ENCODE measurements at regions not wholly inside any gene's neighbourhood (a gene's known extent, or its start where the extent isn't known, plus 50 kb on each side); places are given as distances from the start of the nearest gene placed in this dataset.

DNA sequence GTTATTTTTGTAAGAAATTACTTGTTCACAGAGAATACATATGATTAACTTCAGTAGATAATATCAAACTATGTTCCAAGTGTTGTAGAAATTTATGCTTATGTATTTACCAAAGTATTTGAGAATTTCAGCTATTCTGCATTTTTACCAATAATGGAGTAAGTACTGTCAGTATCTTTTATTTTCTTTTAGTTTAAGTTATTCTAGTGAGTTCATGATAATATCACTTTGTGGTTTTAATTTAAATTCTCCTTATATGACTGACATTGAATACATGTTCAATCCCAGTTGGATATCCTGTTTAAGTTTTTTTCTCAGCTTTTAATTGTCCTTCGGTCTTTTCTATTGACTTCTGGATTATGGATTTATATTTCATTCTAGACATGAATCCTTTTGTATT, 1024.6 kb downstream of the EFNA5 start:
- H3K4me1 Mint-ChIP-seq (ENCODE audit: unreplicated experiment) = no peaks in the 10 kb centered on the region
- no peaks in the 10 kb centered on the region for H3K9me3 Mint-ChIP-seq (ENCODE audit: unreplicated experiment)
- TF ChIP-seq, protein P1, sequence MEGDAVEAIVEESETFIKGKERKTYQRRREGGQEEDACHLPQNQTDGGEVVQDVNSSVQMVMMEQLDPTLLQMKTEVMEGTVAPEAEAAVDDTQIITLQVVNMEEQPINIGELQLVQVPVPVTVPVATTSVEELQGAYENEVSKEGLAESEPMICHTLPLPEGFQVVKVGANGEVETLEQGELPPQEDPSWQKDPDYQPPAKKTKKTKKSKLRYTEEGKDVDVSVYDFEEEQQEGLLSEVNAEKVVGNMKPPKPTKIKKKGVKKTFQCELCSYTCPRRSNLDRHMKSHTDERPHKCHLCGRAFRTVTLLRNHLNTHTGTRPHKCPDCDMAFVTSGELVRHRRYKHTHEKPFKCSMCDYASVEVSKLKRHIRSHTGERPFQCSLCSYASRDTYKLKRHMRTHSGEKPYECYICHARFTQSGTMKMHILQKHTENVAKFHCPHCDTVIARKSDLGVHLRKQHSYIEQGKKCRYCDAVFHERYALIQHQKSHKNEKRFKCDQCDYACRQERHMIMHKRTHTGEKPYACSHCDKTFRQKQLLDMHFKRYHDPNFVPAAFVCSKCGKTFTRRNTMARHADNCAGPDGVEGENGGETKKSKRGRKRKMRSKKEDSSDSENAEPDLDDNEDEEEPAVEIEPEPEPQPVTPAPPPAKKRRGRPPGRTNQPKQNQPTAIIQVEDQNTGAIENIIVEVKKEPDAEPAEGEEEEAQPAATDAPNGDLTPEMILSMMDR (IDR thresholded peaks at IDR 0.05; ENCODE audit: unreplicated experiment) = no peak
- no peak for DNase-seq (ENCODE audit: low spot score)
- H3K27ac Mint-ChIP-seq (ENCODE audit: unreplicated experiment) = no peak overlapping the region
- H3K27me3 Mint-ChIP-seq (ENCODE audit: unreplicated experiment) = no peaks in the 10 kb centered on the region
- no peaks in the 10 kb centered on the region for H3K36me3 Mint-ChIP-seq (ENCODE audit: low read depth, unreplicated experiment)
- no peak overlapping the region for H3K4me3 Mint-ChIP-seq (ENCODE audit: unreplicated experiment)

DNA sequence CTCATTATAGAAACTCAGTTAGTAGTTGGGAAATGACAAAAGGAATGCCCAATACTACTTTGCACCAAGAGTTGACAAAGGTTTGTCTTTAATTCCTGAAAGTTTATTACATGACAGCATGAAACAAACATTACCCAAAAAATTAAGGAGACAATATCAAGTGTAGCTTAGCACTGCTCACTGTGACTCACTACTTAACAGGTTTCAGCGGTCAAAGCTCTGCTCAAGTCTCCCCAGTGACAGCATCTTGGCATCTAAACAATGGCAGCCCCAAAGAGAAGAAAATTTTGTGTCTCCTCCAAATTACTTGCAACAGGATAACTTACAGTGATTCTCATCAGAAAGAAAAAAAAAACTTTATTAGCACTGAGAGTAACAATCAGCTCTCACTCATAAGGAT, 1030.2 kb downstream of the EFNA5 start:
- H3K9me3 Mint-ChIP-seq (ENCODE audit: unreplicated experiment) = no peaks in the 10 kb centered on the region
- TF ChIP-seq, protein P1 (IDR thresholded peaks at IDR 0.05; ENCODE audit: unreplicated experiment) = no peak
- no peaks in the 10 kb centered on the region for H3K36me3 Mint-ChIP-seq (ENCODE audit: low read depth, unreplicated experiment)
- no peak overlapping the region for H3K27ac Mint-ChIP-seq (ENCODE audit: unreplicated experiment)
- no peak for DNase-seq (ENCODE audit: low spot score)
- no peaks in the 10 kb centered on the region for H3K4me1 Mint-ChIP-seq (ENCODE audit: unreplicated experiment)
- H3K4me3 Mint-ChIP-seq (ENCODE audit: unreplicated experiment) = no peak overlapping the region
- H3K27me3 Mint-ChIP-seq (ENCODE audit: unreplicated experiment) = no peaks in the 10 kb centered on the region

DNA sequence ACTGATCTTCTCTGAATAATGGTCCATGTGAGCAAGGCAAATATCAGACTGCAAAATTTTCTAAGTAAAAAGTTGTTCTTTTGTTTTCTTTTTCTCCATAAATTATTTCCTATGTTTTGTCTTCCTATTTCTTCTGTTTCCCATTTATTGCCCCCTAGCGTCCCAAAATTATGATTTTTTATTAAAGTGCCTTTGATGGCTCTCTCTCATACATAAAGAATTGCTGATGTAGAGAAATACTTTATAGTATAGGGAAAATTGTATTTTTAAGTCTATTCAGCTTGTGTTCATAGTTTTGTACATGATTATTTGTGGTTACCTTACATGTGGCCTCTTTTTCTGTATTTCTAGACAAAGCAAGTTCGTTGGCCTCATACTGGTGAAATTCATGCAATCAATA, 1031.2 kb downstream of the EFNA5 start:
- no peaks in the 10 kb centered on the region for H3K9me3 Mint-ChIP-seq (ENCODE audit: unreplicated experiment)
- H3K27me3 Mint-ChIP-seq (ENCODE audit: unreplicated experiment) = no peaks in the 10 kb centered on the region
- DNase-seq (ENCODE audit: low spot score) = no peak
- no peaks in the 10 kb centered on the region for H3K36me3 Mint-ChIP-seq (ENCODE audit: low read depth, unreplicated experiment)
- H3K27ac Mint-ChIP-seq (ENCODE audit: unreplicated experiment) = no peak overlapping the region
- no peak overlapping the region for H3K4me3 Mint-ChIP-seq (ENCODE audit: unreplicated experiment)
- H3K4me1 Mint-ChIP-seq (ENCODE audit: unreplicated experiment) = no peaks in the 10 kb centered on the region
- TF ChIP-seq, protein P1 (IDR thresholded peaks at IDR 0.05; ENCODE audit: unreplicated experiment) = no peak

DNA sequence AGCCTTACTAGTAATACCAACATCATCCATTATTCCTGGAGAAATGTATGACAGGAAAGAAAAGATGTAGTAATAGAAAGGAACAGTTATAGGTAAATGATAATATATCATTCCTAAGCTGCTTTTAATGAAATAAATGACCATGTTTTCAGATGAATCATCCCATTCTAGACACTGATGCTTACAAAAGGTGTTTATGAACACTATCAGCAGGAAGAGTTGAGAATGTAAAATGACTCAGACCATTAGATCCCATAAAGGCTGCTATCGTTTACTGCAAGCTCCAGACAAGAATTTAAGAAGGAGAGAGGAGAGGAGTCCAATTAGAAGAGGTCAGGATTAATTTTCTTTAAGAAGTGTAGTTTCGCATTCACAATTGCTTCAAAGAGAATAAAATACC, 1033.5 kb downstream of the EFNA5 start:
- Mint-ChIP-seq H3K27me3 (ENCODE audit: unreplicated experiment) (no peaks in the 10 kb centered on the region), H3K9me3 (ENCODE audit: unreplicated experiment) (no peaks in the 10 kb centered on the region), H3K4me3 (ENCODE audit: unreplicated experiment) (no peak overlapping the region), H3K36me3 (ENCODE audit: low read depth, unreplicated experiment) (no peaks in the 10 kb centered on the region), H3K4me1 (ENCODE audit: unreplicated experiment) (no peaks in the 10 kb centered on the region), H3K27ac (ENCODE audit: unreplicated experiment) (no peak overlapping the region)
- TF ChIP-seq, protein P1 (IDR thresholded peaks at IDR 0.05; ENCODE audit: unreplicated experiment) = no peak
- no peak for DNase-seq (ENCODE audit: low spot score)

DNA sequence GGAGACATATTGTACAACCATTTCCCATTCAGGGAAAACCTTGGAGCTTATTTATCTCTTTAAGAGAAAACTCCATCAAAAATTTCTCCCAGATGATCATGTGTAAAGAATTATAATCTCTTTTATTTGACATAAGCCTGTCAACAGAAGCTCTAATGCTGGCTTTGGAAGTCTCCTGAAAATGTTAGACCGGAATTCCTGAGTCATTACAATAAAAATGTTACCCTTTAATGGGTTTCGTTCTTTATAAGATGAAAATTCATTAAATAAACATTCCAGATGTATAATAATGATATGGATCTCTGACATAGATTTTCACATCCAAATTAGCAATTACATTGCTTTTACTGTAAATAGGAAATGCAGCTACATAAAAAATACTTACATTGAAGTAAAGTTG, 1036.4 kb downstream of the EFNA5 start:
- Mint-ChIP-seq H3K9me3 (ENCODE audit: unreplicated experiment) (no peaks in the 10 kb centered on the region), H3K4me3 (ENCODE audit: unreplicated experiment) (no peak overlapping the region), H3K27ac (ENCODE audit: unreplicated experiment) (no peak overlapping the region), H3K4me1 (ENCODE audit: unreplicated experiment) (no peaks in the 10 kb centered on the region), H3K36me3 (ENCODE audit: low read depth, unreplicated experiment) (no peaks in the 10 kb centered on the region), H3K27me3 (ENCODE audit: unreplicated experiment) (no peaks in the 10 kb centered on the region)
- TF ChIP-seq, protein P1 (IDR thresholded peaks at IDR 0.05; ENCODE audit: unreplicated experiment) = no peak
- DNase-seq (ENCODE audit: low spot score) = no peak

Data from endothelial cell (in vitro differentiated cells).